Spleen (tissue), 7 donors: ENCODE measurements at regions not wholly inside any gene's neighbourhood (a gene's known extent, or its start where the extent isn't known, plus 50 kb on each side); places are given as distances from the start of the nearest gene placed in this dataset.

Experiments used
- CTCF ChIP-seq, 11 experiments: fragments of 200-600 bp in 7 of 11; fragments of 450-650 bp in 4 of 11; sonication (generic) in 4 of 11; IDR thresholded peaks in 8 of 11; conservative IDR thresholded peaks in 3 of 11; 1 replicate in 7 of 11; 2 replicates in 4 of 11; pipeline versions ENCODE4 v1.4.0 to v1.8.0; 2016 to 2021; ENCODE audit warnings: antibody characterized with exemption in 11 of 11, inconsistent platforms in 4 of 11, mild to moderate bottlenecking in 1 of 11
- POLR2A ChIP-seq, 3 donors: fragments of 450-650 bp; IDR thresholded peaks; one replicate each; pipeline ENCODE4 v1.5.1; 2017; ENCODE audit warnings: antibody characterized with exemption in 3 of 3, mild to moderate bottlenecking in 1 of 3
- POLR2AphosphoS5 ChIP-seq, 3 donors: sonication (generic); formaldehyde crosslinking; IDR thresholded peaks; one replicate each; pipeline ENCODE4 v1.5.1; 2017; ENCODE audit warnings: antibody characterized with exemption in 3 of 3
- donor health status: DM: no; HTN: no; CAD: no; lungs with moderate emphysema.
- donor health status: DM: no; HTN: no; CAD: no.
- donor health status: DM: no; HTN: no; CAD: no.

- TF ChIP-seq CTCF (IDR thresholded peaks at IDR 0.05 in 8 of 11, conservative IDR thresholded peaks at IDR 0.05 in 3 of 11) (no peak), POLR2A (IDR thresholded peaks at IDR 0.05) (no peak), POLR2AphosphoS5 (IDR thresholded peaks at IDR 0.05) (no peak)
Measured at GRCh38 chr7:116386674-116387073, 112.9 kb upstream of the CAV2 start.
